OCI-LY3 (cell line): ENCODE measurements at regions not wholly inside any gene's neighbourhood (a gene's known extent, or its start where the extent isn't known, plus 50 kb on each side); places are given as distances from the start of the nearest gene placed in this dataset.

Experiments
- EZH2phosphoT487 ChIP-seq: fragments of 200-600 bp; shearing (Covaris generic); IDR thresholded peaks from 2 replicates; pipeline ENCODE4 v1.6.1; 2018; ENCODE audit warnings: antibody characterized with exemption, mixed run types, low read depth
- TF ChIP-seq, protein P1 (sequence below): fragments of 200-600, 300-600 bp; sonication (generic); IDR thresholded peaks from 2 replicates; pipeline ENCODE4 v1.5.1; 2014; ENCODE audit warnings: antibody characterized with exemption, low read length, low read depth

DNA sequence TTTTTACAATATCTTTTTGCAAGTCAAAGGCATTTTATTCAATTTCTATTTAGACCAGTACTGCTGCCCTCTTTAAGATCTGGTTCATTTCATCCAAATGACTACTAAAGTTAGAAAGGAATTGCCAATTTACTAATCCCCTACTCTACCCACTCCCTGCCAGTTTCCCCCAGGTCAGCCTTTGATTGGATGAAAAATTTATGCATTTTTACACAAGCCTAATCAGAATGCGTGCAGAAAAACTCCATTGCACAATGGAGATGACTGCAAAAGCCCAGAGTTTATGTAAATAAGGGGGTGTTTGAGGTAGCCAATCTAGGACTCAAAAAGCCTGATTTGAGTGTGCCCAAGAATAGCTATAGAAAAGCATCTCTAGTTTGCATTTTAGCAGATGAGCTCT lies 310.6 kb downstream of the PABPC4L start:
- TF ChIP-seq, protein P1, sequence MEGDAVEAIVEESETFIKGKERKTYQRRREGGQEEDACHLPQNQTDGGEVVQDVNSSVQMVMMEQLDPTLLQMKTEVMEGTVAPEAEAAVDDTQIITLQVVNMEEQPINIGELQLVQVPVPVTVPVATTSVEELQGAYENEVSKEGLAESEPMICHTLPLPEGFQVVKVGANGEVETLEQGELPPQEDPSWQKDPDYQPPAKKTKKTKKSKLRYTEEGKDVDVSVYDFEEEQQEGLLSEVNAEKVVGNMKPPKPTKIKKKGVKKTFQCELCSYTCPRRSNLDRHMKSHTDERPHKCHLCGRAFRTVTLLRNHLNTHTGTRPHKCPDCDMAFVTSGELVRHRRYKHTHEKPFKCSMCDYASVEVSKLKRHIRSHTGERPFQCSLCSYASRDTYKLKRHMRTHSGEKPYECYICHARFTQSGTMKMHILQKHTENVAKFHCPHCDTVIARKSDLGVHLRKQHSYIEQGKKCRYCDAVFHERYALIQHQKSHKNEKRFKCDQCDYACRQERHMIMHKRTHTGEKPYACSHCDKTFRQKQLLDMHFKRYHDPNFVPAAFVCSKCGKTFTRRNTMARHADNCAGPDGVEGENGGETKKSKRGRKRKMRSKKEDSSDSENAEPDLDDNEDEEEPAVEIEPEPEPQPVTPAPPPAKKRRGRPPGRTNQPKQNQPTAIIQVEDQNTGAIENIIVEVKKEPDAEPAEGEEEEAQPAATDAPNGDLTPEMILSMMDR = no peak
- TF ChIP-seq EZH2phosphoT487 = no peak
